GM19372 (cell line): ENCODE measurements at regions not wholly inside any gene's neighbourhood (a gene's known extent, or its start where the extent isn't known, plus 50 kb on each side); places are given as distances from the start of the nearest gene placed in this dataset.

Experiments used
- ATAC-seq: cut with Tn5 transposase; IDR thresholded peaks from one replicate; pipeline ENCODE4 v1.9.1; 2021; ENCODE audit warnings: mild to moderate bottlenecking, low read depth, moderate library complexity; ENCODE audit not compliant: unreplicated experiment

DNA sequence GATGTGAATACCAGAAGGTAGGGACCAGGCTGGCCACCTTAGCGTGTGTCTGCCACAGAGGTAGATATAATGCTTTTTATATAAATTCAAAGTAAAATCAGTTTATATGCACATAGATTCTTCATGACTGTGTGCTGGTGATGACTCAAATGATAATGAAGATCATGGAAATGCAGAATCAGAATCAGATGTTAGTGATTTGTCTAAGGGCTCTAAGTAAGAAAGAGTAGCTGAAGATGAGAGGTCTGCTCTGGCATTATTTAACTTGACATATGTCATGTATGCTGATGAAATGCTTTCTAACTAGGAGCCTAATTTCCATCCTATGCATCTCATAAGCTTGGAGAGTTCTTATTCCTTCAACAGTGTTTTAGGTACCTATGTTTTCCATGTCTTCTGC lies 50.3 kb upstream of the DPH6 start:
- ATAC-seq: no peak

DNA sequence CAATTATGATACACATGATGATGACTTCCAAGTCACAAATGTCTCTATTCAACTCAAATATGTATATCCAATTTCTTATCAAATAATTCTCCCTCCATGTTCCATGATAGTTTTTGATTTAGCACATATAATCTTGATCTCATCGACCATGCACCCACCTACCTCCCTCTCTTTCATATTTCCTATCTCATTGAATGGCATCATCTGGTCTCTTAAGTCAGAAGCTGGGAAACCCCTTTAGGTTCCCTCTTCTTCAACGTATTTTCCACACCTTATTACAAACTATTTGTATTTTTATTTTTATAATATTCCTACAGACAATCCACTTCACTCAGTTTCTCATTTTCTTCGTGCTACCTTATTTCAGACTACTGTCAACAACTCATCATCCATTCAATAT lies 56.9 kb upstream of the DPH6 start:
- no peak for ATAC-seq

DNA sequence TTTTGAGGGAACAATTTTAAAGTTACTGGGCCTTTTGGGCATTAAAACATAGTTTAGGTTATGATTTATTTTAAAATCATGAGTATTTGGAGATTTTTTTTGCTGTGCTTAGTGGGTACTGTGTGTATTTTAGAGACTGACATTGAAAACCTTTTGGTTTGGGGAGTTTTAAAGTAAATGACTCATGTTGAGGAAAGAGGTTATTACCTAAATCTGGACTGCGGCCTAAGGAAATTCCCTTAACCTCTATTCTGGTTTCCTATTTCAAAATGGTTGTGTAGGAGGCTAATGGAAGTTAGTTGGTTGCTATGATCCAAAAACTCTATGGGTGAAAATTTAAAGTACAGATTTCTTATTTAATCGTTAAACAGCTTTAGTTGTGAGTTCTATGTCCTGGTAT lies 57.3 kb upstream of the DPH6 start:
- peak; percentile 69 for ATAC-seq

DNA sequence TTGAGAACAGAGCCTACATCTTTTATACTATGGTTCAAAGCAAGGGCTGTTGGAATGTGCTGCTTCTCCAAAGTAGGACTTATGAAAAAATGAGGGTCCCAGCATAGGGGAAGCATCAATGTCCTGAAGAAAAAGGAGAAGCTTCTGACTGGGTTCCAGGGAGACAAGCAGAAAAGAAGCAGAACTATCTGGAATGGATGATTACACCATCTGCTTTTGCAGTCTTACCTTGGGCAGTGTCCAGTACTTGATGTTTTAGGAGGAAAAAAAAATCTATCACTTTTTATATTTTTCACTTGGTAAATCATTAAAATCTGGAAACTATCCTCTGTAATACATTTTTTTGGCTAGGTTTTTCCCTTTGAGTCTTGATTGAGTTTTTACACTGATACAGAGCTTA lies 57.9 kb upstream of the DPH6 start:
- ATAC-seq: no peak

DNA sequence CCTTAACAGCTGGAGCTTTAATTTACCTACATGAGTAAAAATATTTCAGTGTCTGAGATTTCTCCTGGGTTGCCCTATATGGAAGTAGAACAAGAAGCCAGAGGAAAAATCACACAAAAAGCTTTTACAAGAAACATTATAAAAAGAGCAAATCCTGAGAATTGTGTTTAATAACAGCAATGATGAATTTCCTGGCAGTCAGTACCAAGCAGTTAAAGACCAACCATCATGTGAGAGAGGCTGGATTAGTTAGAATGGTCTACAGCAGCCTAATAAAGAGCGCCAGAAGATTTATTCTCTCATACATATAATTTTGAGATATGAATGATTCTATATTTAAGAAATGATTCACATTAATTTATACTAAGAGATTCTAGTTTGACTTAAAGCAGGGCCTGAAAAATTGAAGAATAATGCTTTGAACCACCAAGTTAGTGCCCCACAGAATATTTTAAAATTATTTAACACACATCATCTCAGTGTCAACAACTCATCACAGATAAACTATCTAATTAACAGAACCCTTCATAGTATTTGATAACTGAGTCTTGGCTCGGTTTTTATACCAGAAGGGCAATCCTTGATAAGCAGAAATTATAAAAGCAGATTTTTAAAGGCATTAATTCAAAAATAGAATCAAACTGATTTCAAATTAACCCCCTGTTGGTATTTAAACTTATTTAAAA lies 59.9 kb upstream of the DPH6 start:
- no peak for ATAC-seq

DNA sequence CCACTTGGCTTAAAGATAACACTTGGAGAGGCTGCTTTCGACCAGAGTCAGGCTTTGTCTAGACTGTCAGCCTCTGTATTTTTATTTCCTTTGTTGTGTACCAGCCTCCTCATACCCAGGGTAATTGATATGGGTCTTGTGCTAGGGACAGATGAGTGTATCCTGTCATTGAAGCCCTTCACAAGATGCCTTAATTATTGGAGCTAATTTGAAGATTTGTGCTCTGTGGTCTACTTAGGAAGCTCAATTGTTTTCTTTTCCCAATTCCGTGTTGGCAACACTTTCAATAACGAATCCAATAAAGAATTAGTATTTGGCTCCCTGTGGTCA lies 60.5 kb upstream of the DPH6 start:
- no peak for ATAC-seq

DNA sequence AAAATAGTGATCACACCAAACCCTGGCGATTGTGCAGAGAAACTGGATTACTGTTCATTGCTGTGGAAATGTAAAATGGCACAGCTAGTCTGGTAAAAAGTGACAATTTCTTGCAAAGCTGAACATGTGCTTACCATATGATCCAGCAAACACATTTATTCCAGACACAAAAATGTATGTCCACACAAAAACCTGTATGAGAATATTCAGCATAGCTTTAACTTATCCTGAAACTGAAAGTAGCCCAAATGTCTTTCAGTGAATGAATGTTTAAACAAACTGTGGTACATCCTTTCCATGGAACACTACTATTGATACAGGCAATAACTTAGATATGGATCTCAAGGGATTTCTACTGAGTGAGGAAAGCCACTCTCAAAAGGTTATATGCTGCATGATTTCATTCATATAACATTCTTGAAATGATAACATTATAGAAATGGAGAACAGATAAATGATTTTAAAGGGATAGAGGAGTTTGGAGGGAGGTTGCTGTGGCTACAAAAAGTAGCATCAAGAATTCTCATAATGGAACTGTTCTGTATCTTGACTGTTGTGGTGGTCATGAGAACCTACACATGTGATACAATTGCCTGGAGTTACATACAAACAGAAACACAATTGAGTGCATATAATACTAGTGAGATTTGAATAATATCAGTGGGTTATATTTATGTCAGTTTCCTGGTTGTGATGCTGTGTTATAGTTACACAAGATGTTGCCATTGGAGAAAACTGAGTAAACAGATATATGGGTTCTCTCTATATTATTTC lies 70.7 kb upstream of the DPH6 start:
- ATAC-seq: no peak

DNA sequence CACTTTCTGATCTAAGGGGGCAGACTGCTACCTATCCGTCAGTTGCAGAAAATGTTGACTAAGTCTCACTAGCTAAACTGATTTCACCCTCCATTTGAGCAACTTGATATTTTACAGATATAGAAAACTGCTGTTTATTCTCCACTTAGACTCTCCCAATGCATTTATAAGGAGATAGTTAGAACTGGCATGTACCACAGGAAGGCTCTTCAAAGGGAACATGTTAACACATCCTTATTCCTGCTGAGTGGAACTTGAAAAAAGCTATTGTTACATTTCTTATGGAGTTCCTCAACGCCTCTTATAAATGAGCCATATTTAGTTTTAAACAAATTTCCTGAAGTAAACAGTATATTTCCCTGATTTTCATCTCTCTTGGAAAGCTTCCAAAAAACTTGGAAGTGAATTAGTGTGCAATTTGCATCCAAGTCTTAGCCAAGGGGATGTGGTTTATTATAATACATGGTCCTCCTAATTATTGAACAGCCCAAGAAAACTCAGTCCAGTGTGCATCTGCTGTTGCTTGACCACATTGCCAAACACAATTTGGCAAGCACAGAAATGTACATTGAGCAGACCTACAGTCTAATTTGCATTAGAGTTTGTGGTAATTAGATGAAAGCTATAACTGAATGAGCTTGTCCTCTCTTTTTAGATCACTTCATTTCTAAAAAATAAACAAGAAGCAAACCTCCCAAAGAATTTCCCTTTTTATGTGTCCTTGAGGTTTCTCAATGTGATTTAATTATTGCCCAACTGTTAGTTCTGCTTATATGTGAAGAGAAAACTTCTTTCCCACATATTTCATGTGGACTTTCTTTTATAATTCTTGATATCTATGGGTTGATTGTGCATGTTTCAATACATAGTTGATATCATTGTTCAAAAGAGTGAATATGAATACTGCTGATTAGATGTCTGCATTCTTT lies 72.6 kb upstream of the DPH6 start:
- ATAC-seq: no peak

DNA sequence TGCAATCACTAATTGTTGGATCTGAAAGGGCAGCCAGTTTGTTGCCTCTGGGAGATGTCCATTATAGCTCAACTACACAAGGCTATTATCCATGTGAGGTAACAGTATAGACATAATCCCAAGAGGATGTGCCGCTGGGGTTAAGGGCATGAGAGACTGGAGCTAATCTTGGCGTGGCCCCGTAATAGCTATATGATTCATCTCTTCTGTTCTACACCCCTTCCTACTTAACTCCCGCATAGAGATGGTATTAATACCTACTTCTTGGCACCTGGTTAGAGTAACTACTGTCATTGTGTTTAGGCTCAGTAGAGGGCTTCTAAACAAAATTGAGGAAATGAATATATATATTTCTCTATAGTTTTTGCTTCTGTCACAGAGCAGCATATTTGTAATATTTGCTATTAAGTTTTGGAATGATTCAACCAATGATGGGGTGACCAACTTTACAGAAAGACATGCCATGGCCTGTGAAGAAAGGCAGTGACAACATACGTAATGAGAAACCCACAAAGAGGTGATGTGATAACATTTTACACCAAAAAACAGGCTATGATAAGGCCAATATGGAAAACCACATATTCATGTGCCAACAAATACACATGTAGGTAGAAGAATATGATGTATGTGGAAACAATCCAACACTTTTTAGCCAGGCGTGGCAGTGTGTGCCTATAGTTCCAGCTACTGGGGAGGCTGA lies 76.8 kb upstream of the DPH6 start:
- ATAC-seq: no peak

DNA sequence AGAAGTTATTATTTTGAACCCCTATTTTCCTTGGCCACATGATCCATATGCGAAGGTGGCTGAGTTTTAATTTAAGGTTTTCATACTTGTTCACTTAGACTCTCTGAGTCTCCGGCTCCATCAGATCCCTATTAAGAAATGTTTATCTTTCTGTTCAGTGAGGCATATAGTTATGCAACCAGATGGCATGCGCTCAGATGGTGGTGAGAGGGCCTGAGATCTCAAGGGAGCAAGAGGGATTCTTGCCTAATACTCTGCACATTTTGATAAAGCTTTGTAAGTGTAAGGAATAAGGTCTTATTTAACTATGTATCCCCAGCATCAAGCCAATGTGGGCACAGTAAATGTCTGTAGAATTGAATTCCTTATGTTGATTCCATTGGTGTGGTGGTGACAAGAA lies 78.9 kb upstream of the DPH6 start:
- ATAC-seq: no peak

DNA sequence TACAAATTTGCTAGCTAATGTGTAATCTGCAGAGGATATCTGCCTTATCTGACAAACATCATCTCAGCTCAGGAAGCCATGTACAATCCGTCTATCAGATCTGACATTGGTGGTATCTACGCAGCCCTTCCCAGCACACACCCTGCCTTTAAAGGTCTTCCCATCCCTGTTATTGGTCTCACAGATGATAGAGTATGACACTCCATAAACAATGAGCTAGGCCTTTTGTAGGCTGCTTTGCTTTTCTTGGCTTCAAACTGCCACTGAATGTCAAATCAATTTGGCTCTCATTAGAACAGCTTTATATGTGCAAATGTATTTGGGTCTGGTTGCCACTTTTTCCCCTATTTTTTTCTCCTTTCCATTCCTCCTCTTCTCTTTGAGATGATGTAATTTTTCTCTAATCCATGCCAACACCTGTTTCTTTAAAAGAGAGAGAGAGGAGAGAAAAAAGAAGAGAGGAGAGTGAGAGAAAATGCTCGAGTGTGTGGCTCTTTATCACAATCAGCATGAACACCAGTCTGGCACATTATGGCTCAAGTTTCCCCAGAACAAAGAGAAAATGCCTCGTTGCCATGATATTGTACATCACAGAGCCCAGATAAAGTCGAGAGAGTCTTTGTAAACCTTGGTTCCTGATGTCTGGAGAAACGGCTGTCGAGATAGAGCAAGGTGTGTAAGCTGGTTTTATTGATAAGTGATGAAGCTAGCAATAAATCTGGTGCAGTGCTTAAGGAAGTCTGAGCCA lies 80.8 kb upstream of the DPH6 start:
- ATAC-seq: no peak

DNA sequence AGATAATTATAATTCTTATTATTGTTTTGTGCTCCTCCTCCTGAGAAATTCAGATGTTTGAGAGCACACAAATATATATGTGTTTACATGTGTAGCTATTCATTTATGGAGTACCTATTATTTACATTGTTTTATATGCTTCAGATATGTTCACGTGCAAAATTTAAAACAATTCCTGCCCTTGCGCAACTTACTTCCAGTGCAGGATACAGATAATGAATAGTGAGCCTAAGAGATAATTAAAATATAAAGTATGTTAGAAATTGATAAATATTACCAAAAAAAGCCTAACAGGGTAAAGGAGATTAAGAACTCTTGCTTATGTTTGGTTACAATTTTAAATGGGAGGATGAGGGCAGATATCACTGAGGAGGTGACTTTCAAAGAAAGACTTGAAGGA lies 81.7 kb upstream of the DPH6 start:
- ATAC-seq: no peak

DNA sequence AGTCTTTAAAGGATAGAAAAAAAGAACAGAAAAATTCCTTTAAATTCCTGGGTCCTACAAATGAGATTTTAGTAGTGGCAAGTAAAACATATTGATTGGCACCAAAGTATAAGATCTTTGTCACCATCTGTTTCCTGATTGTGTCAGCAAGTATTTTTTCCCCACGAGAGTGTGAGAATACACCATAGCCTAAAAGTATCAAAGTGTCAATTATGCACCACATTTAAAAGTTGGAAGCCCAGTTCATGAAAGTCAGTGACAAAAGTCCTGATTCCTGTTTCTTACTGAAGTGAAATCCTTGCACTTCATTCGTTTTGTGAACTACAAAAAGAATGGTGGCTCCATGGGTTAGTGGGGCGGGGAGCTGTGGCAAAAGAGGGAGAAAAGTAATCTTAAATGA lies 83.8 kb upstream of the DPH6 start:
- no peak for ATAC-seq

DNA sequence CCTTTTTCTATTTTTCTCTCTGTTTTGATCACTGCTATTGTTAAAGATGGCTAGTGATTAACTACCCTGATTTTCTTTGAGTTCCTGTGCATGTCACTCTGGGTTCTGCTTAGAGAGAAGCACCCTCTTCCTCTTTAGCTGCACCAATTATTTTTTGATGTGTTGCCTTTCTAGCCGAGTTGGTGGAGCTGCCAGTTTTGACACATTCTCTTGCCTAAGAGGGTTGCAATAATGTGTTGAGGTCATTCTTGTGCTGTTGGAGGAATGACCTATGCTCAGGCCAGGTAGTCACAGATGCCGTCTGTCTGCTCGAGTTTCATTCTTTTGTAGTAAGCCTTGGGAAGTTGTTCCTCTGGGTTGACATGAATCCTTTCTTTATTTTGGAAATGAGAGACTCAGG lies 84.6 kb upstream of the DPH6 start:
- no peak for ATAC-seq

DNA sequence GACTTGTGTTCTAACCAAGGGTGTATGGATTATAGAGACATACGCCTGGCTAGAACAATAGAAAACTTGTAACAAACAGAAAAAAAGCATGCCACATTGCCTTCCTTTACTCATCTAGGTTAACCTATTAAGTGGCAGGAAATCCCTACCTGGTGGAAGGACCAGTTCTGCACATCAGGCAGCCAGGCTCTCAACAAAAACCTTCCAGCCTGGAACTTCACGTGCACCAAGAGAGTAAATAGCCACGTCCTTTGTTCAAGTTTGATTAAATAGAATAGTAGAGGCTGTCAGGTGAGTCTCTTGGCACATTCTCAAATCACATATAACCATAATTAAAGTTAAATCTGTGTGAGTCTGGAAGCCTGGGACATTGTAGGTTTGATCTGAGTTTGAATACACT lies 85.0 kb upstream of the DPH6 start:
- no peak for ATAC-seq

DNA sequence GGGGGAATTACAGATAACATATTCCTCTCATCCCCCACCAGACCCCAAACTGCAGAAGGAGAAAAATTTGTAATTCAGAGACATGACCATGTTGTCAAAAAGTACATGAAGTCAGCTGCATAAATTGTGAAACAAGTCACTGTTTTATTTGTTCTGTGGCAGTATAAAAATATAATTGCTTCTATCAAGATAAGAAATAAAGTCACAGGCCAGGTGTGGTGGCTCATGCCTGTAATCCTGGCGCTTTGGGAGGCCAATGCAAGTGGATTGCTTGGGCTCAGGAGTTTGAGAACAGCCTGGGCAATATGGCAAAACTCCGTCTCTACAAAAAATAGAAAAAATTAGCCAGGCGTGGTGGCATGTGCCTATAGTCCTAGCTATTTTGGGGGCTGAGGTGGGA lies 87.7 kb upstream of the DPH6 start:
- no peak for ATAC-seq

DNA sequence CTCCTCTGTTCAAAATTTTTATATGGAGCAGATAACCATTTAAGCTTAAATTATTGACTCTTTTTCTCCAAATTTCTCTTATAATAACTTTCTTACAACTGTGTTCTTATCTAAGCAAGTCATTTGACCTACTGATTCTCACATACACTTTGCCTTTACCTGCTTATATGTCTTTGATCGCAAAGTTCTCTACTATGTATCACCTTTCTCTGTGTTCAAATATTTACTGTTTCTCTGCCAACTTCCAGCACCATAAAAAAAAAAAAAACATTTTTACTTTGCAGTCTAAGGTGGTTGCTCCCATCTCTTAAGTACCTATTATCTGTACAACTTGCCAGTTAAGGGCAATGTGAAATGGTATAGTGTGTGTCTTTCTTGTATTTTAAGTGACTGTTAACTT lies 100.8 kb upstream of the DPH6 start:
- no peak for ATAC-seq

DNA sequence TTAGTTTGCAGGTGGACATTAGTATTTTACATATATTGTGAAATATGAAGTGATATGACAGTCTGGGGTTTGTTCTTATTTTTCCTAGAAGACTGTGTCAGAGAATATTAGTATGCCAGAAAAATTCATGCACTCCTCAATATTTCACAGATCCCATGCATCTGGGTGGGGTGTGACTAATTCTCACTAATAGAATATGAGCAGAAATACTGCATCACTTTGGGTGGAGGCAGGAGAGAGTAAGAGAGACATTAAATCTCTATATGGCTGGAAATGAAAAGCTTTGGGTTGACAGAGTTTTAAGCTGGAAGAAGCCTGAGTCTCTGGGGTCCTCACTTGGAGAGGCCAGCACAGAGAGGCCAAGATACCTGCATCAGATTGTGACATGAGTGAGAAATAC lies 101.3 kb upstream of the DPH6 start:
- no peak for ATAC-seq

DNA sequence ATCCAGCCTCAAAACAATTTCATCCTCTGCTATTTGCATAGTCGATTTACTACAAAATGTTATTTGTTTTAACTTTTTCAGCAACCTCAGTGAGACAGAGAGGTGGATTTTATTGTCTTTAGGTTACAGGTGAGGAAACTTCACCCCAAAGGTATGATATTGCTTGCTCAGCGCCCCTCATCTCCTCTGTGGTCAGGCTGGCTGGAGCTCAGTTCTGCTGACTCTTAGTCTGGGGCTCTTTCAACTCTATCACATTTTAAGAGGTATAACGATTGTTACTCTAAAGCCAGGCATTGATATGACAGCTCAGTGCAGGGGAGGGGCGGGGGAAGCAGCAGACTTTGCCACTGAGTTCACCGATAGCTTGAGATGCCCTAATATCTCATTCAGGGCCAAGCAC lies 103.0 kb upstream of the DPH6 start:
- ATAC-seq: no peak

DNA sequence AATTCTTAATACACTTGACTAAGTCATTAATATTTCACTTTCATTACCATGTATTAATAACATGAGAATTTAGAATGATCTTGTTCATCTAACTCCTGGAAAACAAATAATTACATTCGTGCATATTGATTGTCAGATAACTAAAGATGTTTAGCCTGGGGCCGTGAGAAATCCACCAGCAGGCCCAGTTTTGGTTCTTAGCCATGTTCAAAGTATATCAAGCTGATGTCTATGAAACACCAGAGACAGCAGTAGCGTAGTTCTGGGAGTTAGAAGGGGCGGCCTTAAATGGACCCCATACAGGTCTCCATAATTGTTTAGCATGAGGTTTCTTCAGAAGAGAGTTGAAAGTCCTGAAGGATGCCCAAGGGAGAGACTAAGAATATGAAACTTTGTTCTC lies 103.6 kb upstream of the DPH6 start:
- no peak for ATAC-seq
